LNCaP clone FGC (cell line): ENCODE measurements at regions not wholly inside any gene's neighbourhood (a gene's known extent, or its start where the extent isn't known, plus 50 kb on each side); places are given as distances from the start of the nearest gene placed in this dataset.

Source experiments
- DNase-seq: peaks from one replicate; pipeline ENCODE4 v3.0.0-alpha.2; 2011; ENCODE audit warnings: low read depth
- H3K4me3 ChIP-seq: 2 replicates; pipeline ENCODE4 v1.5.1; 2011; ENCODE audit warnings: mild to moderate bottlenecking, low read depth, low read length, control low read depth
- TF ChIP-seq, protein P1 (sequence below): IDR thresholded peaks from 2 replicates; pipeline ENCODE4 v1.5.1; 2012; ENCODE audit warnings: mild to moderate bottlenecking; ENCODE audit not compliant: control insufficient read depth, insufficient read depth; ENCODE audit errors: extremely low read depth

DNA sequence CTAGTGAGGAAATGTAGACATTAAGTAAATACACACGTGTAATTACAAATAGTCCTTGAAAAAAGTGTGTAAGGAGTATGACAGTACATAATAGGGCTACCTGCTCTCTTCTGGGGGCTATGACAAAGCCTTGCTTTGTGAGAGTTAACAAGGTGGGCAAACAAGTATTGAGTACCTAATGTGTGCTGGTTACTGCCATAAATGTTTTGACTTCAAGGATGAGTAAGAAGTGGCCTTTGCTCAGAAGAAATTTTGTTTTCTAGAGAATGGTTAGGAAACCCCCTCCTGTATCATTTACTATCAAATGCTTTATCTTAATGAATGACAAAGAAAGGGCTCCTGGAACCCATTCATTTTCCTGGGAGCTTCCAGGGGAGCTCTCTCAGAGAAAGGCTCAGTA, 167.0 kb upstream of the CASK start:
- TF ChIP-seq, protein P1, sequence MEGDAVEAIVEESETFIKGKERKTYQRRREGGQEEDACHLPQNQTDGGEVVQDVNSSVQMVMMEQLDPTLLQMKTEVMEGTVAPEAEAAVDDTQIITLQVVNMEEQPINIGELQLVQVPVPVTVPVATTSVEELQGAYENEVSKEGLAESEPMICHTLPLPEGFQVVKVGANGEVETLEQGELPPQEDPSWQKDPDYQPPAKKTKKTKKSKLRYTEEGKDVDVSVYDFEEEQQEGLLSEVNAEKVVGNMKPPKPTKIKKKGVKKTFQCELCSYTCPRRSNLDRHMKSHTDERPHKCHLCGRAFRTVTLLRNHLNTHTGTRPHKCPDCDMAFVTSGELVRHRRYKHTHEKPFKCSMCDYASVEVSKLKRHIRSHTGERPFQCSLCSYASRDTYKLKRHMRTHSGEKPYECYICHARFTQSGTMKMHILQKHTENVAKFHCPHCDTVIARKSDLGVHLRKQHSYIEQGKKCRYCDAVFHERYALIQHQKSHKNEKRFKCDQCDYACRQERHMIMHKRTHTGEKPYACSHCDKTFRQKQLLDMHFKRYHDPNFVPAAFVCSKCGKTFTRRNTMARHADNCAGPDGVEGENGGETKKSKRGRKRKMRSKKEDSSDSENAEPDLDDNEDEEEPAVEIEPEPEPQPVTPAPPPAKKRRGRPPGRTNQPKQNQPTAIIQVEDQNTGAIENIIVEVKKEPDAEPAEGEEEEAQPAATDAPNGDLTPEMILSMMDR = no peak

DNA sequence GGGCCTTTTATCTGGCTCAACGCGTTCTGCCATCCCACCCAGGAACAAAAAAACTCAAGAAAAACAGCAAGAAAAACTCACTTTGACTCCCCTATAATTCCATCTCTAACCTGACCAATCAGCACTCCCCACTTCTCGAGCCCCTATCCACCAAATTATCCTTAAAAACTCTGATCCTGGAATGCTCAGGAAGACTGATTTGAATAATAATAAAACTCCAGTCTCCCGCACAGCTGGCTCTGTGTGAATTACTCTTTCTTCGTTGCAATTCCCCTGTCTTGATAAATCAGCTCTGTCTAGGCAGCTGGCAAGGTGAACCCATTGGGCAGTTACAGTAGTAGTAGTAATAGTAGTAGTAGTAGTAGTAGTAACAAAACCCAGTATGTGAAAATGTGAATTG, 165.7 kb upstream of the CASK start:
- no peak overlapping the region for H3K4me3 ChIP-seq
- TF ChIP-seq, protein P1 = no peak
- DNase-seq = no peak

More for the DNA sequence above, 167.0 kb upstream of the CASK start:
- no peak overlapping the region for H3K4me3 ChIP-seq
- DNase-seq = no peak

DNA sequence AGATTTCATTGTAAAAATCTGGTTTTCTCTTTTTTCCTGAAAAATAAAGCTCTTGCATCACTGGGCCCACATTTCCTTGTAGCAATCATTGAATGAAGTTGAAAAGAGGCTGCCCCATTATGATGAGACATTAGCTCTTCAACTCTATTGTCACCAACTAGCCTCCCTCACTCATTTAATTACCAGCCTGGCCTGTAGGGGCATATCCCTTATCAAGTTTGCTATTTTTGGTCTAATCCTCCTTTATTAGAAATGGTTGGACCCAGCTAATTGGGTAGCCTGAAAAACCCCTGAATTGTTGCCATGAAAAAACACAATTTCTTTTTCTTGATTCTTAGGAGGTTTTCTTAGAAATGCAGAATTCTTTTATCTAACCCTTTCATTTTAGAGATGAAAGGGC, 164.6 kb upstream of the CASK start:
- TF ChIP-seq, protein P1 = no peak
- no peak overlapping the region for H3K4me3 ChIP-seq
- DNase-seq = no peak

GRCh38 chrX:42085836-42086235, 162.5 kb upstream of the CASK start:
- TF ChIP-seq, protein P1 = no peak
- H3K4me3 ChIP-seq = no peak overlapping the region
- DNase-seq = no peak

GRCh38 chrX:42079968-42080367, 156.6 kb upstream of the CASK start:
- no peak overlapping the region for H3K4me3 ChIP-seq
- TF ChIP-seq, protein P1 = no peak
- DNase-seq = no peak

DNA sequence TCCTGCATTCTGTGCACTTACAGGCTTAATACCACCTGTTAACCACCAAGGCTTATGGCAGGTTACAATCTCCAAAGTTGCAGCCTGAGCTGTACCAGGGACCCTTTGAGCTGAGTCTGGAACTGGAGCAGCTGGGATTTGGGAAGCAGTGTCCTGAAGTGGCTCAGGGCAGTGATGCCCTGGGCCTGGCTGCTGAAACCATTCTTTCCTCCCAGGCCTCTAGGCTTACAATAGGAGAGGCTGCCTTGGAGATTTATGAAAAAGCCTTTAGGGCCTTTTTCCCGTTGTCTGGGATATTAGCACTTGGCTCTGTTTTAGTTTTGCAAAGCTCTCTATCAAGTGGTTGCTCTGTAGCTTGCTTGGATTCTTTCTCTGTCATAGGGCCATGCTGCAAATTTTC, 154.3 kb upstream of the CASK start:
- TF ChIP-seq, protein P1 = no peak
- no peak for DNase-seq
- H3K4me3 ChIP-seq = no peak overlapping the region

- TF ChIP-seq, protein P1 = no peak
- no peak overlapping the region for H3K4me3 ChIP-seq
Observed at GRCh38 chrX:42075032-42075431, 151.7 kb upstream of the CASK start.

More at GRCh38 chrX:42075032-42075431, 151.7 kb upstream of the CASK start:
- DNase-seq = no peak
